ENCODE measurements at regions not wholly inside any gene's neighbourhood (a gene's known extent, or its start where the extent isn't known, plus 50 kb on each side); places are given as distances from the start of the nearest gene placed in this dataset.
A peak's percentile ranks its signal among the peaks of the same experiment; 100 is the strongest.
"Not testable (repeated sequence)": the region's sequence is repeated elsewhere in the genome, so short reads cannot be mapped to it uniquely, and the experiment has no call there.

- no peak for DNase-seq (ENCODE audit: low read depth)
These were observed 54.1 kb downstream of the SOCS3 start for GRCh38 chr17:78305801-78306200.

GRCh38 chr17:78304549-78305037 is 55.3 kb downstream of the SOCS3 start:
- no peak for DNase-seq (ENCODE audit: low read depth)

- DNase-seq (ENCODE audit: low read depth), result no peak
These were observed 57.4 kb downstream of the SOCS3 start for GRCh38 chr17:78302478-78302877.

GRCh38 chr17:78301821-78302213 is 58.1 kb downstream of the SOCS3 start:
- DNase-seq (ENCODE audit: low read depth), result no peak

- no peak for DNase-seq (ENCODE audit: low read depth)
These were observed 58.7 kb downstream of the SOCS3 start for GRCh38 chr17:78300962-78301820.

GRCh38 chr17:78299049-78299448 is 60.8 kb downstream of the SOCS3 start:
- no peak for DNase-seq (ENCODE audit: low read depth)

- peak; percentile 36 for DNase-seq (ENCODE audit: low read depth)
These were observed 63.3 kb downstream of the TMEM235 start for GRCh38 chr17:78294776-78295175.

- no peak for DNase-seq (ENCODE audit: low read depth)
These were observed 62.9 kb downstream of the TMEM235 start for GRCh38 chr17:78294356-78294755.

GRCh38 chr17:78293151-78293550 is 61.7 kb downstream of the TMEM235 start:
- not testable (repeated sequence) for DNase-seq (ENCODE audit: low read depth)

- no peak for DNase-seq (ENCODE audit: low read depth)
These were observed 60.8 kb downstream of the TMEM235 start for GRCh38 chr17:78291944-78292910.

GRCh38 chr17:78290721-78291120 is 59.3 kb downstream of the TMEM235 start:
- DNase-seq (ENCODE audit: low read depth), result no peak

Data from HS-5 (cell line).